ENCODE measurements at regions not wholly inside any gene's neighbourhood (a gene's known extent, or its start where the extent isn't known, plus 50 kb on each side); places are given as distances from the start of the nearest gene placed in this dataset.
A peak's percentile ranks its signal among the peaks of the same experiment; 100 is the strongest.

- Histone ChIP-seq H3K4me3 (ENCODE audit: low read depth, low read length) (peak overlapping the region; percentile 11; the same call in 1 of the 2 replicates), H3K9ac (ENCODE audit: low read depth, low read length) (no peak overlapping the region), H3K9me3 (ENCODE audit: control insufficient read depth, insufficient read depth, low read length) (no peaks in the 10 kb centered on the region), H3K36me3 (ENCODE audit: control insufficient read depth, insufficient read depth, low read length) (no peaks in the 10 kb centered on the region), H3K27ac (ENCODE audit: low read depth, low read length) (peak overlapping the region; percentile 84), H3K27me3 (ENCODE audit: control insufficient read depth, insufficient read depth, low read length) (no peaks in the 10 kb centered on the region), H3K4me1 (ENCODE audit: control insufficient read depth, insufficient read depth, low read length) (peaks cover 23% of the 10 kb centered on the region)
These were observed 91.4 kb upstream of the LRIG1 start for GRCh38 chr3:66592016-66592761.

DNA sequence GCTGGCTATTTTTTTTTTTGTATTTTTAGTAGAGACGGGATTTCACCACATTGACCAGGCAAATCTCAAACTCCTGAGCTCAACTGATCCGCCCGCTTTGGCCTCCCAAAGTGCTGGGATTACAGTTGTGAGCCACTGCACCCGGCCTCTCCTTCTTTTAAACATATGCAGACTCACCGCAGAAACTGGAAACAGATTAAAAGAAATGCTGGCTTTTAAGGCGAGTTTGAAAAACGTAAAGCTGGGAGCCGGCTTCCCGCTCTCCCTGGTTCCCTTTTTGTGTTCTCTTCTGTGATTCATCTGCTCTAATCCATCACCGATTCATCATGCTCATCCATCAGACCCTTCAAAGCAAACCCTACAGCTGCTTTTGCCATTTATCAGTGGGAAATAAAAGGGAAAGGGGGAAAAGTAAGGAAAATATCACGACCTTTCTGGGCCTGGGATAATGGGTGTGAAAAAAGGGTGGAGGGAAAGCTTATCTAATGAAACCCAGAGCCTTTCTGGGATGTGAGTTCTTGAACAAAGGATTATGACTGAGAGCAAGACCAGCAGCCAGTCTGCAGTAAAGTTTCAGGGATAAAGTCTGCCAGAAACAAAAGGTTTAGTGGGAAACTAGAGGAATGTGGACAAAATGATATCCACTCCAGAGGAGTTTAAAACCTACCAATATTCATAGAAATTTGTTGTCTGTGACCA, 92.3 kb upstream of the LRIG1 start:
- H3K9ac ChIP-seq (ENCODE audit: low read depth, low read length), result no peak overlapping the region
- H3K36me3 ChIP-seq (ENCODE audit: control insufficient read depth, insufficient read depth, low read length), result no peaks in the 10 kb centered on the region
- H3K27ac ChIP-seq (ENCODE audit: low read depth, low read length), result peak overlapping the region; percentile 84
- H3K4me3 ChIP-seq (ENCODE audit: low read depth, low read length), result no peak overlapping the region
- H3K9me3 ChIP-seq (ENCODE audit: control insufficient read depth, insufficient read depth, low read length), result no peaks in the 10 kb centered on the region
- peaks cover 23% of the 10 kb centered on the region for H3K4me1 ChIP-seq (ENCODE audit: control insufficient read depth, insufficient read depth, low read length)
- H3K27me3 ChIP-seq (ENCODE audit: control insufficient read depth, insufficient read depth, low read length), result no peaks in the 10 kb centered on the region

DNA sequence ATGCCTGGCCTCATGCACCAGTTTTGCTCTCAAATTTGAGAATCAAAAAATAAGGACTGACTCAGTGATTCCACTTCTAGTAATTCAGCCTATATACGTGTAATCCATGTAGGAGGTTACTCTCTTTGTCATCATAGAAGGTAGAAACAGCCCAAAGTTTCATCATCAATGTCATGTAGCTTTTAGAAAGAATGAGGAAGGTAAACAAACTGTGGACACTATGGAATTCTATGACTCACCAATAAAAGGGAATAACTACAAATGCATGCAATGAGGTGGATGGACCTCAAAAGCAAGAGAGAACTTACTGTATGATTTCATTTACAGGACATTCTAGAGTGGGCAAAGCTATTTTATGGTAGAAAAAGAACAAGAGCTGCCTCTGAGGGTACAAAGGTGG, 93.2 kb upstream of the LRIG1 start:
- no peaks in the 10 kb centered on the region for H3K9me3 ChIP-seq (ENCODE audit: control insufficient read depth, insufficient read depth, low read length)
- H3K4me3 ChIP-seq (ENCODE audit: low read depth, low read length), result no peak overlapping the region
- H3K4me1 ChIP-seq (ENCODE audit: control insufficient read depth, insufficient read depth, low read length), result peaks cover 23% of the 10 kb centered on the region
- H3K9ac ChIP-seq (ENCODE audit: low read depth, low read length), result no peak overlapping the region
- no peaks in the 10 kb centered on the region for H3K36me3 ChIP-seq (ENCODE audit: control insufficient read depth, insufficient read depth, low read length)
- no peak overlapping the region for H3K27ac ChIP-seq (ENCODE audit: low read depth, low read length)
- H3K27me3 ChIP-seq (ENCODE audit: control insufficient read depth, insufficient read depth, low read length), result no peaks in the 10 kb centered on the region

DNA sequence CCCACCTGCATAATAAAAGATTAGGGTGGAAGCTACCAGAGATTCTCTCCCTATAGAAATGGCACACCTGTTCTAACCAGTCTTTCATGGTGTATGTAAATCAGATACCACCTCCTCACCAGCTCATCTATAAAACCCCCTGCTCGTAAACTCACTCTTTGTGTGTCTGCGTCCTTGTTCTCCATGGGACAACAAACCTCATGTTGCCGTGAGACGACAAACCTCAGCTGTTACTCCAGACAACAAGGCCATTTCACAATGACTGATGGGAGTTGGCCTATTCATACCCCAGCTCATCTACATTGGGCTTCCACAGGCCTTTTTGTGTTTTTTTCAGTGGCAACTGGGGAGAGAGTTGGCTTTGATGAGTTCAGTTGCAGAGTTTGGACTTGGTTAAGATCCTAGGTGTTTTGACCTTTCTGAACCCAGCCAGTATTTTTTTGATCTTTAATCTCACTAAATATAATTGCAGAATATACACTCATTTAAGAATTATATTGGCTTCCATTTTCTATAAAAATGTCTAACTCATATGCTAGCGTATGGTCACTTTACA, 96.6 kb upstream of the LRIG1 start:
- H3K9me3 ChIP-seq (ENCODE audit: control insufficient read depth, insufficient read depth, low read length), result no peaks in the 10 kb centered on the region
- H3K4me3 ChIP-seq (ENCODE audit: low read depth, low read length), result no peak overlapping the region
- H3K27ac ChIP-seq (ENCODE audit: low read depth, low read length), result no peak overlapping the region
- H3K27me3 ChIP-seq (ENCODE audit: control insufficient read depth, insufficient read depth, low read length), result no peaks in the 10 kb centered on the region
- no peaks in the 10 kb centered on the region for H3K36me3 ChIP-seq (ENCODE audit: control insufficient read depth, insufficient read depth, low read length)
- peaks cover 10% of the 10 kb centered on the region for H3K4me1 ChIP-seq (ENCODE audit: control insufficient read depth, insufficient read depth, low read length)
- no peak overlapping the region for H3K9ac ChIP-seq (ENCODE audit: low read depth, low read length)

GRCh38 chr3:66598168-66598567, 97.3 kb upstream of the LRIG1 start:
- Histone ChIP-seq H3K36me3 (ENCODE audit: control insufficient read depth, insufficient read depth, low read length) (no peaks in the 10 kb centered on the region), H3K27me3 (ENCODE audit: control insufficient read depth, insufficient read depth, low read length) (no peaks in the 10 kb centered on the region), H3K9ac (ENCODE audit: low read depth, low read length) (no peak overlapping the region), H3K27ac (ENCODE audit: low read depth, low read length) (no peak overlapping the region), H3K4me3 (ENCODE audit: low read depth, low read length) (no peak overlapping the region), H3K4me1 (ENCODE audit: control insufficient read depth, insufficient read depth, low read length) (peaks cover 11% of the 10 kb centered on the region), H3K9me3 (ENCODE audit: control insufficient read depth, insufficient read depth, low read length) (no peaks in the 10 kb centered on the region)

GRCh38 chr3:66602237-66602636, 101.4 kb upstream of the LRIG1 start:
- Histone ChIP-seq H3K9ac (ENCODE audit: low read depth, low read length) (no peak overlapping the region), H3K4me3 (ENCODE audit: low read depth, low read length) (no peak overlapping the region), H3K9me3 (ENCODE audit: control insufficient read depth, insufficient read depth, low read length) (no peaks in the 10 kb centered on the region), H3K27me3 (ENCODE audit: control insufficient read depth, insufficient read depth, low read length) (no peaks in the 10 kb centered on the region), H3K4me1 (ENCODE audit: control insufficient read depth, insufficient read depth, low read length) (peaks cover 7% of the 10 kb centered on the region; the same call in 1 of the 2 replicates), H3K36me3 (ENCODE audit: control insufficient read depth, insufficient read depth, low read length) (no peaks in the 10 kb centered on the region), H3K27ac (ENCODE audit: low read depth, low read length) (no peak overlapping the region)

DNA sequence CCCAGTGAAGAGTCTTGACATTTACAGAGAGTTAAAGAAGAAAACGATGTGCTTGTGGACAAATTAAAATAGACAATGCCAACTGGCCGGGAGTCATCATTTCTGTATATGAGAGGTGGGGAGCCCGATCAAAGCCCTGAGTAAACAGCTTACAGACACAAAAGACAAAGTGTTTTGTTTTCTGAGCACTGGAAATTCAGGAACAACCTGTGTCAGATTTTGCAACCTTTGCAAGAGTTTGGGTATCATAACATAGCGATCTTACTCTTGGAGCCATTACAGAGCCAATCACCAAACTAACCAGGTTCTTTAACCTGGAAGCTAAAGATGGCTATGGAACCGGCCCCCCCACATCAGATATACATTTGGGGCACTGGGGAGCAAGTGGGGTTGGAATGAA, 101.9 kb upstream of the LRIG1 start:
- Histone ChIP-seq H3K27me3 (ENCODE audit: control insufficient read depth, insufficient read depth, low read length) (no peaks in the 10 kb centered on the region), H3K4me3 (ENCODE audit: low read depth, low read length) (no peak overlapping the region), H3K27ac (ENCODE audit: low read depth, low read length) (no peak overlapping the region)

DNA sequence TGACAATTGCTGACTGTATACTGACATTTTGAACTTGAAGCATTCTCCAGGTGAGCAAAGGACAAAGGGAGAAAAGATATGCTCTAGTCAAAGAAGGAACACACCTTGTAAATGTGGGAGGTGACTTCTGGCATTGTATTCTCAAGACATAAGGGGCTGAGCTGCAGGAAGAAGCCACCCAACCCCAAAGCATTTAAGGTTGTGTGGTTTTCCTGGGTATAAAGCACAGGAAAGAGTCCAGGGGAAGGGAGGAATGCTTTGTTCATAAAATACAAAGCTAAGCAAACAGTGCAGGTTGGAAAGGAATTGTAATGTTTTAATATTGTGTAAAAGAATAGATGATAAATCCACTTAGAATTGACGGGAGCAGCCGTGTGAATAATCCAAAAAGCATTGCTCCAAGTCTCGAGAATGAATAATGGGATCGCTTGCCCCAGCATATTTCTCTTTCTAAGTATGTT, 102.4 kb upstream of the LRIG1 start:
- no peak overlapping the region for H3K4me3 ChIP-seq (ENCODE audit: low read depth, low read length)
- H3K27me3 ChIP-seq (ENCODE audit: control insufficient read depth, insufficient read depth, low read length), result no peaks in the 10 kb centered on the region
- H3K27ac ChIP-seq (ENCODE audit: low read depth, low read length), result no peak overlapping the region
- no peaks in the 10 kb centered on the region for H3K36me3 ChIP-seq (ENCODE audit: control insufficient read depth, insufficient read depth, low read length)
- H3K9ac ChIP-seq (ENCODE audit: low read depth, low read length), result no peak overlapping the region
- H3K9me3 ChIP-seq (ENCODE audit: control insufficient read depth, insufficient read depth, low read length), result no peaks in the 10 kb centered on the region
- H3K4me1 ChIP-seq (ENCODE audit: control insufficient read depth, insufficient read depth, low read length), result peaks cover 7% of the 10 kb centered on the region; the same call in 1 of the 2 replicates

More for the DNA sequence above, 101.9 kb upstream of the LRIG1 start:
- no peak overlapping the region for H3K9ac ChIP-seq (ENCODE audit: low read depth, low read length)
- no peaks in the 10 kb centered on the region for H3K9me3 ChIP-seq (ENCODE audit: control insufficient read depth, insufficient read depth, low read length)
- peaks cover 7% of the 10 kb centered on the region; the same call in 1 of the 2 replicates for H3K4me1 ChIP-seq (ENCODE audit: control insufficient read depth, insufficient read depth, low read length)
- H3K36me3 ChIP-seq (ENCODE audit: control insufficient read depth, insufficient read depth, low read length), result no peaks in the 10 kb centered on the region

DNA sequence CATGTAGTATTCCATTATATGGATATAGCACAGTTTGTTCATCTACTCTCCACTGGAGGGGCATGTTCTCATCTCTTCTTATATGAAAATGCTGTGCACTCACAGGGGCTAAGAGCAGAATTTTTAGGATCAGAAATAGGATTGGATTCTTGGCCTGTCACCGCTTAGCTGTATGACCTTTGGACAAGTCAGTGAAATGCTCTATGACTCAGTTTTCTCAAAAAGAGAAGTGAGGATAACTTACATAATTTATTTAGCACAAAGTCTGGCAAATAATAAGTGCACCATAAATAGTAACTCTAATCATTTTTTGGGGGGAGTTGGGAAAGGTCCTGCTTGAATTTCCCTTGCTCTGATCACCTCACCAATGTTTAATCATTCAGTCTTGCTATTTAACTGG, 103.7 kb upstream of the LRIG1 start:
- Histone ChIP-seq H3K27me3 (ENCODE audit: control insufficient read depth, insufficient read depth, low read length) (no peaks in the 10 kb centered on the region), H3K27ac (ENCODE audit: low read depth, low read length) (no peak overlapping the region), H3K4me3 (ENCODE audit: low read depth, low read length) (no peak overlapping the region), H3K9me3 (ENCODE audit: control insufficient read depth, insufficient read depth, low read length) (no peaks in the 10 kb centered on the region), H3K36me3 (ENCODE audit: control insufficient read depth, insufficient read depth, low read length) (no peaks in the 10 kb centered on the region), H3K4me1 (ENCODE audit: control insufficient read depth, insufficient read depth, low read length) (peaks cover 9% of the 10 kb centered on the region), H3K9ac (ENCODE audit: low read depth, low read length) (no peak overlapping the region)

DNA sequence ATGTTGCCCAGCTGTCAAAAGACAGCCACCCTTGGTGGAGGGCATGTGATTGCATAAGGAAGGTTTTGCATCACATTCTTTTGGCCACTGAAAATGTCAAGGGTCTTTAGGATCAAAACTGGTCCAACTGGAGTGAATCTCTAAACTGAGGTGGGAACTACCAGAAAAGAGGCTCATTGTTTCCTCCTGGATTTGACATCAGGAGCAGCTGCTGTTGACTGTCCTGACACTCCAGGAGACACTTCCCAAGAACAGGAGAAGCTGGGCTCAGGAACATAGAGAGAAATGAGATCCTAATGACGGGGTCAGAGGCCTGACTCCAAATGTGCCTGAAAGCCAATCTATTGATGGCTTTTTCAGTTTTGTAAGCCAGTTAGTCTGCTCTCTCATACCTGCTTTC, 105.3 kb upstream of the LRIG1 start:
- H3K27ac ChIP-seq (ENCODE audit: low read depth, low read length), result no peak overlapping the region
- H3K9ac ChIP-seq (ENCODE audit: low read depth, low read length), result no peak overlapping the region
- H3K4me3 ChIP-seq (ENCODE audit: low read depth, low read length), result no peak overlapping the region
- peaks cover 22% of the 10 kb centered on the region for H3K4me1 ChIP-seq (ENCODE audit: control insufficient read depth, insufficient read depth, low read length)
- H3K27me3 ChIP-seq (ENCODE audit: control insufficient read depth, insufficient read depth, low read length), result no peaks in the 10 kb centered on the region
- no peaks in the 10 kb centered on the region for H3K9me3 ChIP-seq (ENCODE audit: control insufficient read depth, insufficient read depth, low read length)
- no peaks in the 10 kb centered on the region for H3K36me3 ChIP-seq (ENCODE audit: control insufficient read depth, insufficient read depth, low read length)

DNA sequence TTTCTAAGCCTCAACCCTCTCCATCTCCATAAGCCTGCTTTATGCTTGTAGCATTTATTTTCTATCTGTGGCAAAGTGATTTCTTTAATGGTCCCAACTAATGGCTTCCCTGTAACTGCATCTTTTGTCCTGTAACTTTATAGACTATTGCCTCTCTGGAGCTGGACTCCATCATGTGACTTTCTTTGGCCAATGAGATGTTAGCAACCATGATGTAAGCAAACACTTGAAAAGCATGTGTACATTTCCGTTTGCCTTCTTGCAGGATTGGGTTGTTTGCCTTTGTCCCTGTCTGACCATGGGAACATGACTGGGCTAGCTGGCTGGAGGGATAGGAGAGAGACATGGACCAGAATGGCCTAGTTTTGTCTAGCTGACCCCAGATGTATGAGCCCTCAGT, 106.0 kb upstream of the LRIG1 start:
- no peak overlapping the region for H3K27ac ChIP-seq (ENCODE audit: low read depth, low read length)

More for the DNA sequence above, 106.0 kb upstream of the LRIG1 start:
- H3K4me3 ChIP-seq (ENCODE audit: low read depth, low read length), result no peak overlapping the region
- H3K9me3 ChIP-seq (ENCODE audit: control insufficient read depth, insufficient read depth, low read length), result no peaks in the 10 kb centered on the region
- no peaks in the 10 kb centered on the region for H3K36me3 ChIP-seq (ENCODE audit: control insufficient read depth, insufficient read depth, low read length)
- no peaks in the 10 kb centered on the region for H3K27me3 ChIP-seq (ENCODE audit: control insufficient read depth, insufficient read depth, low read length)
- peaks cover 22% of the 10 kb centered on the region for H3K4me1 ChIP-seq (ENCODE audit: control insufficient read depth, insufficient read depth, low read length)
- no peak overlapping the region for H3K9ac ChIP-seq (ENCODE audit: low read depth, low read length)

All from HUES48 (cell line).